DOHH2 (cell line): ENCODE measurements at regions not wholly inside any gene's neighbourhood (a gene's known extent, or its start where the extent isn't known, plus 50 kb on each side); places are given as distances from the start of the nearest gene placed in this dataset.

ENCODE experiments used
- H3F3A ChIP-seq: fragments of 200-600 bp; sonication (generic), shearing (Covaris generic); 2 replicates; pipeline ENCODE4 v1.6.0; 2016; ENCODE audit warnings: antibody characterized with exemption, mild to moderate bottlenecking; ENCODE audit not compliant: control insufficient read depth, insufficient read depth
- H3K27ac ChIP-seq: fragments of 200-600 bp; sonication (generic); 2 replicates; pipeline ENCODE4 v1.5.1; 2014; ENCODE audit warnings: low read depth, mild to moderate bottlenecking, low read length, moderate library complexity
- H3K27me3 ChIP-seq: fragments of 200-600 bp; sonication (generic); 2 replicates; pipeline ENCODE4 v1.6.1; 2014; ENCODE audit warnings: mild to moderate bottlenecking, low read length, mixed read lengths; ENCODE audit not compliant: control insufficient read depth
- H3K36me3 ChIP-seq: fragments of 200-600 bp; sonication (generic); 2 replicates; pipeline ENCODE4 v1.6.1; 2014; ENCODE audit warnings: mild to moderate bottlenecking, low read length, moderate library complexity, mixed read lengths; ENCODE audit not compliant: control insufficient read depth
- H3K4me1 ChIP-seq: fragments of 200-600 bp; sonication (generic); 2 replicates; pipeline ENCODE4 v1.6.1; 2014; ENCODE audit warnings: mild to moderate bottlenecking, low read length, mixed read lengths; ENCODE audit not compliant: control insufficient read depth
- H3K4me2 ChIP-seq: fragments of 200-600 bp; sonication (generic); 2 replicates; pipeline ENCODE4 v1.6.0; 2014; ENCODE audit warnings: mild to moderate bottlenecking, low read length, moderate library complexity
- H3K4me3 ChIP-seq: fragments of 200-600 bp; sonication (generic); 2 replicates; pipeline ENCODE4 v1.5.1; 2014; ENCODE audit warnings: mild to moderate bottlenecking, low read length, mixed read lengths
- H3K79me2 ChIP-seq: fragments of 200-600 bp; sonication (generic); 2 replicates; pipeline ENCODE4 v1.6.1; 2014; ENCODE audit warnings: mild to moderate bottlenecking, low read length, mixed read lengths; ENCODE audit not compliant: control insufficient read depth
- H3K9me2 ChIP-seq: fragments of 200-600 bp; sonication (generic); replicated peaks from 2 replicates; pipeline ENCODE4 v1.6.1; 2014; ENCODE audit warnings: mild to moderate bottlenecking, low read length, mixed read lengths; ENCODE audit not compliant: control insufficient read depth
- H3K9me3 ChIP-seq: fragments of 200-600 bp; sonication (generic); 2 replicates; pipeline ENCODE4 v1.6.1; 2014; ENCODE audit warnings: antibody characterized with exemption, low read length, mixed read lengths; ENCODE audit not compliant: control insufficient read depth, insufficient read depth
- H4K20me1 ChIP-seq: fragments of 200-600 bp; sonication (generic); 2 replicates; pipeline ENCODE4 v1.6.0; 2014; ENCODE audit warnings: low read depth, mild to moderate bottlenecking, antibody characterized with exemption, low read length, moderate library complexity; ENCODE audit not compliant: control insufficient read depth, insufficient read depth
- EZH2phosphoT487 ChIP-seq: fragments of 200-600 bp; sonication (generic); IDR thresholded peaks from 2 replicates; pipeline ENCODE4 v1.6.1; 2017; ENCODE audit warnings: borderline replicate concordance, mild to moderate bottlenecking, antibody characterized with exemption, low read length, moderate library complexity, mixed read lengths
- TF ChIP-seq, protein P1 (sequence below): fragments of 200-600 bp; sonication (generic); IDR thresholded peaks from one replicate; pipeline ENCODE4 v1.5.1; 2014; ENCODE audit warnings: antibody characterized with exemption, mild to moderate bottlenecking, low read depth, low read length; ENCODE audit not compliant: poor library complexity, severe bottlenecking

- H3F3A ChIP-seq: no peaks in the 10 kb centered on the region
- no peaks in the 10 kb centered on the region for H4K20me1 ChIP-seq
- H3K79me2 ChIP-seq: no peaks in the 10 kb centered on the region
- H3K4me1 ChIP-seq: no peaks in the 10 kb centered on the region
- no peak overlapping the region for H3K4me2 ChIP-seq
- H3K36me3 ChIP-seq: no peaks in the 10 kb centered on the region
- TF ChIP-seq, protein P1, sequence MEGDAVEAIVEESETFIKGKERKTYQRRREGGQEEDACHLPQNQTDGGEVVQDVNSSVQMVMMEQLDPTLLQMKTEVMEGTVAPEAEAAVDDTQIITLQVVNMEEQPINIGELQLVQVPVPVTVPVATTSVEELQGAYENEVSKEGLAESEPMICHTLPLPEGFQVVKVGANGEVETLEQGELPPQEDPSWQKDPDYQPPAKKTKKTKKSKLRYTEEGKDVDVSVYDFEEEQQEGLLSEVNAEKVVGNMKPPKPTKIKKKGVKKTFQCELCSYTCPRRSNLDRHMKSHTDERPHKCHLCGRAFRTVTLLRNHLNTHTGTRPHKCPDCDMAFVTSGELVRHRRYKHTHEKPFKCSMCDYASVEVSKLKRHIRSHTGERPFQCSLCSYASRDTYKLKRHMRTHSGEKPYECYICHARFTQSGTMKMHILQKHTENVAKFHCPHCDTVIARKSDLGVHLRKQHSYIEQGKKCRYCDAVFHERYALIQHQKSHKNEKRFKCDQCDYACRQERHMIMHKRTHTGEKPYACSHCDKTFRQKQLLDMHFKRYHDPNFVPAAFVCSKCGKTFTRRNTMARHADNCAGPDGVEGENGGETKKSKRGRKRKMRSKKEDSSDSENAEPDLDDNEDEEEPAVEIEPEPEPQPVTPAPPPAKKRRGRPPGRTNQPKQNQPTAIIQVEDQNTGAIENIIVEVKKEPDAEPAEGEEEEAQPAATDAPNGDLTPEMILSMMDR: no peak
- no peak for TF ChIP-seq EZH2phosphoT487
- H3K9me3 ChIP-seq: no peaks in the 10 kb centered on the region
- peaks cover 23% of the 10 kb centered on the region for H3K27me3 ChIP-seq
- H3K9me2 ChIP-seq: no peaks in the 10 kb centered on the region
- no peak overlapping the region for H3K4me3 ChIP-seq
- H3K27ac ChIP-seq: no peak overlapping the region
These were observed 189.7 kb downstream of the BCAT1 start for GRCh38 chr12:24759155-24759554.

DNA sequence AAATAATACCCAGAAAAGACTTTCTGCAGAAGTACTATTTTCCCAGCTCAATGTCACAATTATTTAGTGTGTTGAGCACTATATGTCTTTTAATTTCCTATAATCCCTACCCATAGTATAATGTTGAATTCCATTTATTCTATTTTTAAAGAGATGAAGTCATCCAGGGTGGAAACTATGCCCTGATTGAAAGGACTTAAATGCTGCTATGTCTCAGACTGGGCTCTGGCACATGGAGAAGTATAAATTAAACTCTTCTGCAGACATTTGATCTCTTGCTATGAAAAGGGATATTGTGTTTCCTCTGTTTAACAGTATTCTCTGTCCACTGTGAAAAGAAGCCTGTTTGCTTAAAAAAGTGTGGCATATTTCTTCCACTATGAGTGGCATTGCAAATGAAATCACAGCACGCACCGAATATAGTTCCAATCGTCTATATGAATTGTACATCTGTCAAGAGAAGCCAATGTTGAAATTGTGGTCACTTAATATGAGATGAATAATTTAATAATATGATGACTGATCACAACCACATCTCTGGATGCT lies 192.3 kb downstream of the BCAT1 start:
- H3K4me2 ChIP-seq: no peak overlapping the region
- no peaks in the 10 kb centered on the region for H3K36me3 ChIP-seq
- no peak overlapping the region for H3K4me3 ChIP-seq
- TF ChIP-seq, protein P1: no peak
- no peak for TF ChIP-seq EZH2phosphoT487
- no peaks in the 10 kb centered on the region for H4K20me1 ChIP-seq
- no peaks in the 10 kb centered on the region for H3K4me1 ChIP-seq
- H3K27ac ChIP-seq: no peak overlapping the region
- H3K79me2 ChIP-seq: no peaks in the 10 kb centered on the region
- H3K9me2 ChIP-seq: no peaks in the 10 kb centered on the region
- H3K27me3 ChIP-seq: peaks cover 23% of the 10 kb centered on the region
- H3F3A ChIP-seq: no peaks in the 10 kb centered on the region
- H3K9me3 ChIP-seq: no peaks in the 10 kb centered on the region

- Histone ChIP-seq H3K36me3 (no peaks in the 10 kb centered on the region), H3K4me3 (no peak overlapping the region), H3K79me2 (no peaks in the 10 kb centered on the region), H3K9me2 (no peaks in the 10 kb centered on the region), H3F3A (no peaks in the 10 kb centered on the region), H3K4me1 (no peaks in the 10 kb centered on the region), H3K27me3 (peaks cover 16% of the 10 kb centered on the region; the same call in 1 of the 2 replicates), H3K4me2 (no peak overlapping the region), H3K27ac (no peak overlapping the region), H3K9me3 (no peaks in the 10 kb centered on the region), H4K20me1 (no peaks in the 10 kb centered on the region)
- no peak for TF ChIP-seq EZH2phosphoT487
- TF ChIP-seq, protein P1: no peak
These were observed 193.9 kb downstream of the BCAT1 start for GRCh38 chr12:24754690-24755638.
